Psoas muscle (tissue), 7 donors: ENCODE measurements at regions not wholly inside any gene's neighbourhood (a gene's known extent, or its start where the extent isn't known, plus 50 kb on each side); places are given as distances from the start of the nearest gene placed in this dataset.

Experiments
- ATAC-seq, 4 donors: fragments of 200-7000 bp; cut with Tn5 transposase; one replicate each; pipeline ENCODE4 v1.9.1; 2020; ENCODE audit warnings: moderate library complexity in 3 of 4, mild to moderate bottlenecking in 2 of 4
- DNase-seq, 2 donors: peaks; one replicate each; pipeline ENCODE4 v3.0.0-alpha.2; 2020
- H3K27ac ChIP-seq: fragments of 200-600 bp; one replicate; pipeline ENCODE4 v1.8.0; 2022
- H3K27me3 ChIP-seq, 3 donors: fragments of 200-600 bp in 1 of 3; one replicate each; pipeline versions ENCODE4 v1.6.1 to v1.8.0; 2013 to 2022; ENCODE audit warnings: low read length in 2 of 3, mild to moderate bottlenecking in 2 of 3, moderate library complexity in 1 of 3; ENCODE audit not compliant: insufficient read depth in 3 of 3
- H3K36me3 ChIP-seq, 2 donors: fragments of 200-600 bp in 1 of 2; one replicate each; pipeline versions ENCODE4 v1.6.1 to v1.8.0; 2013 to 2022; ENCODE audit warnings: low read depth in 1 of 2, mild to moderate bottlenecking in 1 of 2, moderate library complexity in 1 of 2; ENCODE audit not compliant: insufficient read depth in 1 of 2
- H3K4me1 ChIP-seq: fragments of 200-600 bp; one replicate; pipeline ENCODE4 v1.8.0; 2022
- H3K4me3 ChIP-seq: fragments of 200-600 bp; one replicate; pipeline ENCODE4 v1.8.0; 2022; ENCODE audit warnings: mild to moderate bottlenecking
- H3K9me3 ChIP-seq: fragments of 200-600 bp; one replicate; pipeline ENCODE4 v1.8.0; 2022
- WGBS, 3 donors: extraction: QIAGEN DNeasy Blood & Tissue Kit; methylation state at CpG; one replicate each; pipeline versions ENCODE4 v1.1.6 to v1.1.7; 2013; 5-methylcytosine and 5-hydroxymethylcytosine counted together
- intact Hi-C, 2 donors: fragments of 100-400 bp; cut with DNase I; formaldehyde crosslinking; loops; one replicate each; pipeline versions ENCODE4 v1.11.0 to v1.14.2; 2022
- TF ChIP-seq, protein P1 (sequence below): fragments of 200-600 bp; IDR thresholded peaks from one replicate; pipeline ENCODE4 v1.8.0; 2022; ENCODE audit warnings: antibody characterized with exemption
- donor health status: healthy with polysubstance abuse.
- donor health status: DM: no; HTN: no; CAD: no; lungs with moderate emphysema.
- donor health status: Bipolar disorder and iron deficiency.
- donor health status: healthy.
- donor health status: DM: yes; HTN: yes; CAD: no.
- donor health status: DM: no; HTN: no; CAD: no.
- donor health status: DM: yes; HTN: yes; CAD: no.

DNA sequence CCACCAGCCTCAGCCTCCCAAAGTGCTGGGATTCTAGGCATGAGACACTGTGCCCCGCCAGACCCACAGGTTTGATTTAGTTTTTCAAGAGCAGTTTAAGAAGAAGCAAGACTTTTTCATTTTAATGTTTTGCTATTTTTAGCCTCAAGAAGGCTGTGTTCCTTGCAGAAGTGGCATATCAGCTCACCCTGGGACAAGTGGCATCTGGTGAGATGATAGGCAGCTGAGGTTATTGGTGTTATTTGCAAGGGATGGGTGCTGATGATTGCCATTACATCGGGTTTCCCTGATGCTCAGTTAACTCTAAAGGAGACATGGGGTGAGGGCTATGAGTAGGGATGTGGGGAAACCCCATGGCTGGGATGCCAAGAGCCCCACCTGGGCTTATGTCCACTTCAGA is 120.4 kb downstream of the MXRA5 start:
- 82 to 92% (median 87%) methylated on average over 1 to 2 of the region's 2 CpGs for WGBS, 3 donors
- Histone ChIP-seq H3K27ac (no peak overlapping the region), H3K4me3 (no peak overlapping the region), H3K36me3 (no peaks in the 10 kb centered on the region), H3K4me1 (no peaks in the 10 kb centered on the region), H3K9me3 (no peaks in the 10 kb centered on the region), H3K27me3 (no peaks in the 10 kb centered on the region)
- ATAC-seq (no peak), DNase-seq (no peak)
- intact Hi-C loops = no loop called here
- TF ChIP-seq, protein P1, sequence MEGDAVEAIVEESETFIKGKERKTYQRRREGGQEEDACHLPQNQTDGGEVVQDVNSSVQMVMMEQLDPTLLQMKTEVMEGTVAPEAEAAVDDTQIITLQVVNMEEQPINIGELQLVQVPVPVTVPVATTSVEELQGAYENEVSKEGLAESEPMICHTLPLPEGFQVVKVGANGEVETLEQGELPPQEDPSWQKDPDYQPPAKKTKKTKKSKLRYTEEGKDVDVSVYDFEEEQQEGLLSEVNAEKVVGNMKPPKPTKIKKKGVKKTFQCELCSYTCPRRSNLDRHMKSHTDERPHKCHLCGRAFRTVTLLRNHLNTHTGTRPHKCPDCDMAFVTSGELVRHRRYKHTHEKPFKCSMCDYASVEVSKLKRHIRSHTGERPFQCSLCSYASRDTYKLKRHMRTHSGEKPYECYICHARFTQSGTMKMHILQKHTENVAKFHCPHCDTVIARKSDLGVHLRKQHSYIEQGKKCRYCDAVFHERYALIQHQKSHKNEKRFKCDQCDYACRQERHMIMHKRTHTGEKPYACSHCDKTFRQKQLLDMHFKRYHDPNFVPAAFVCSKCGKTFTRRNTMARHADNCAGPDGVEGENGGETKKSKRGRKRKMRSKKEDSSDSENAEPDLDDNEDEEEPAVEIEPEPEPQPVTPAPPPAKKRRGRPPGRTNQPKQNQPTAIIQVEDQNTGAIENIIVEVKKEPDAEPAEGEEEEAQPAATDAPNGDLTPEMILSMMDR = no peak

DNA sequence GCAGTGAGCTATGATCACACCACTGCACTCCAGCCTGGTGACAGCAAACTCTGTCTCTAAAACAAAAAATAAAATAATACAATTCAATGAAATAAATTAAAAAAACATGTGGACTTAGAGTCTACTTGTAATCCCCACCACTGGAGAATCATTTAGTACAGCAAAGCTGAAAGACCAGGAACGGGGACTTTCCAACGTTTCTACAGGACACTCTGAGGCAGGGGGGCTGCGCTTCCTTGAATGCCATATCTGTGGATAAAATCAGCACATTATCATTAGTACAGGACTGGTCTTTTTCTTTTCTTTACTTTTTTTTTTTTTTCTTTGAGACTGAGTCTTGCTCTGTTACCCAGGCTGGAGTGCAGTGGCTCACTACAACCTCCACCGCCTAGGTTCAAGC is 124.8 kb downstream of the MXRA5 start:
- Histone ChIP-seq H3K4me1 (no peaks in the 10 kb centered on the region), H3K36me3 (no peaks in the 10 kb centered on the region), H3K9me3 (no peaks in the 10 kb centered on the region), H3K4me3 (no peak overlapping the region), H3K27me3 (no peaks in the 10 kb centered on the region), H3K27ac (no peak overlapping the region)
- DNase-seq (no peak), ATAC-seq (no peak)
- intact Hi-C loops = no loop called here
- TF ChIP-seq, protein P1 = no peak
- WGBS, 3 donors = 72 to 86% (median 79%) methylated on average over 4 of the region's 4 CpGs

DNA sequence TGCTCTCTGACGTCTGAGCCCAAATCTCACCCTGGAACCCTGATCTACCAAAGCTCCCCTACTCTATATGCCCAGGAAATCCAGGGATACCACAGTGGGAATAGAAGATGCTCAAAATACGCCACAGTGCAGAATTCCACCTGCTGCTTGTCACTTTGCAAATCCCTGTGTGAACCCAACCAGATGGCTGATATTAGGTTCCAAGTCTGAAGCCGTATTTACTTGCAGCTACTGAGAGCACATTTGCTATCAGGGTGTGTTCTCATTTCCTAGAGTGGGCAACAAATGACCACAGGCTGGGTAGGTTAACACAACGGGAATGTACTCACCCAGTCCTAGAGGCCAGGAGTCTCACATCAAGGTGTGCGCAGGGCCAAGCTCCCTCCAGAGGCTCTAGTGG is 126.8 kb downstream of the MXRA5 start:
- TF ChIP-seq, protein P1 = no peak
- DNase-seq (no peak), ATAC-seq (no peak)
- Histone ChIP-seq H3K9me3 (no peaks in the 10 kb centered on the region), H3K27me3 (no peaks in the 10 kb centered on the region), H3K4me1 (no peaks in the 10 kb centered on the region), H3K4me3 (no peak overlapping the region), H3K36me3 (no peaks in the 10 kb centered on the region), H3K27ac (no peak overlapping the region)
- intact Hi-C loops = no loop called here
- 39 to 49% (median 46%) methylated on average over 4 to 5 of the region's 5 CpGs for WGBS, 3 donors

DNA sequence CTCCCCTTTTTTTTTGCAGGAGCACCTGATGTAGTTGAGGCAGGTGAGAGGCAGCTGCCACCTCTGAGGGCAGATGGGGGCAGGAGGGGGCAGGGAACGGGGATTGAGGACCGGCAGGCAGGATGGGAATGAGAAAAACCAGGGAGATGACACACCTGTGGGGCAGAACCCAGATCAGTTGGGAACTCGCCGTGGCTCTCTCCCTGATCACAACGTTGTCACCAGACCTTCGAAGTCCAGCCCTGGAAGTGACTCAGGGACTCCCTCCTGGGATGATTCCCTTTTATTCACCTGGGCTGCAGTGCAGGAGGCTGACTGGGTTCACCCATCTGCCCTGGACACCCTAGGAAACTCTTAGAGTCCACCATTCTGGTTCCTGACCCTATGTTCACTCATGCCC is 127.2 kb downstream of the MXRA5 start:
- TF ChIP-seq, protein P1 = no peak
- intact Hi-C loops = no loop called here
- H3K4me1 ChIP-seq = no peaks in the 10 kb centered on the region
- no peak overlapping the region for H3K4me3 ChIP-seq
- no peaks in the 10 kb centered on the region for H3K9me3 ChIP-seq
- no peak for DNase-seq
- H3K27ac ChIP-seq = no peak overlapping the region
- H3K27me3 ChIP-seq = no peaks in the 10 kb centered on the region
- 59 to 92% (median 76%) methylated on average over 4 to 6 of the region's 6 CpGs for WGBS, 3 donors
- no peak for ATAC-seq
- H3K36me3 ChIP-seq = no peaks in the 10 kb centered on the region

DNA sequence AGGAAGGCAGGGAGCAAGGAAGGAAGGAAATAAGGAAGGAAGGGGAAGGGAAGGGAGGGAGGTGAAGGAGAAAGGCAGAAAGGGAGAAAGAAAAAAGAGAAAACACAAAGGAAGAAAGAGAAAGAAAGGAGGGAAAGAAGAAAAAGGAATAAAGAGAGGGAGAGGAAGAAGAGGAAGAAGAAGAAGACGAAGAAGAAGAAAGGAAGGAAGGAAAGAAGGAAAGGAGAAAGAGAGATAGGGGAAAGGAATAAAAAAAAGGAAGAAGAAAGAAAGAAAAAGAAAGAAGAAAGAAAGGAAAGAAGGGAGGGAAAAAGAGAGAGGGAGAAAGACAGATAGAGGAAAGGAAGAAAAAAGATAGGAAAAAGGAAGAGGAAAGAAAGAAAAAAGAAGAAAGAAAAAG is 128.0 kb downstream of the MXRA5 start:
- Histone ChIP-seq H3K36me3 (no peaks in the 10 kb centered on the region), H3K4me1 (no peaks in the 10 kb centered on the region), H3K27ac (no peak overlapping the region), H3K27me3 (no peaks in the 10 kb centered on the region), H3K9me3 (no peaks in the 10 kb centered on the region), H3K4me3 (no peak overlapping the region)
- intact Hi-C loops = no loop called here
- WGBS, 3 donors = 75 to 86% (median 85%) methylated on average over 1 of the region's 1 CpG
- TF ChIP-seq, protein P1 = no peak
- no peak for DNase-seq
- no peak for ATAC-seq
